Activated T-helper 2 cell treated with anti-CD3 and anti-CD28 coated beads, Interferon-gamma antibody, Interleukin-2, Interleukin-4, amounts not matched to agents 10 μg/mL and 5 μg/mL and 100 μg/mL, durations not matched to agents 14 hours and 24 hours and 36 hours (primary cell): ENCODE measurements at regions not wholly inside any gene's neighbourhood (a gene's known extent, or its start where the extent isn't known, plus 50 kb on each side); places are given as distances from the start of the nearest gene placed in this dataset.
"Not testable (repeated sequence)": the region's sequence is repeated elsewhere in the genome, so short reads cannot be mapped to it uniquely, and the experiment has no call there.

Experiments used
- DNase-seq: peaks from one replicate; pipeline ENCODE4 v3.0.0; 2021; ENCODE audit warnings: low spot score
- H3K27ac Mint-ChIP-seq: one replicate; pipeline ENCODE4 v1.8.0; 2021; ENCODE audit warnings: mixed read lengths
- H3K27me3 Mint-ChIP-seq: one replicate; pipeline ENCODE4 v1.8.0; 2021; ENCODE audit warnings: low read depth, mixed read lengths
- H3K36me3 Mint-ChIP-seq: one replicate; pipeline ENCODE4 v1.8.0; 2021; ENCODE audit warnings: low read depth, mixed read lengths
- H3K4me1 Mint-ChIP-seq: one replicate; pipeline ENCODE4 v1.8.0; 2021; ENCODE audit warnings: low read depth, mixed read lengths
- H3K4me3 Mint-ChIP-seq: one replicate; pipeline ENCODE4 v1.8.0; 2021; ENCODE audit warnings: low read depth, mild to moderate bottlenecking, moderate library complexity, mixed read lengths
- H3K9me3 Mint-ChIP-seq: one replicate; pipeline ENCODE4 v1.8.0; 2021; ENCODE audit warnings: mixed read lengths
- intact Hi-C: fragments of 100-400 bp; cut with micrococcal nuclease; formaldehyde crosslinking; loops from one replicate; pipeline ENCODE4 v1.15.1; 2023

DNA sequence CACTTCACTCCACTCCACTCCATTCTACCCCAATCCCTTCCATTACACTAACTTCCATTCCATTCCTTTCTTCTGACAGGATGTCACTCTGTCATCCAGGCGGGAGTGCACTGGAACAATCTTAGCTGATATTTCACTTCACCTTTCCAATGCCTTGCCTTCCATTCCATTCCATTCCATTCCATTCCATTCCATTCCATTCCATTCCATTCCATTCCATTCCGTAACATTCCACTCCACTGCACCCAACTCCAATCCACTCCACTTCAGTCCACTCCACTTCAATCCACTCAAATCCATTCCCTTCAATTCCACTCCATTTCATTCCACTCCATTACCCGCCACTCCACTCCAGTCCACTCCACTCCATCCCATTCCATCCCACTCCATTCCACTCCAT, 1099.4 kb downstream of the TSPY10 start:
- Mint-ChIP-seq H3K27ac (no peak overlapping the region), H3K4me3 (no peak overlapping the region), H3K9me3 (peaks cover 9% of the 10 kb centered on the region), H3K27me3 (no peaks in the 10 kb centered on the region), H3K4me1 (no peaks in the 10 kb centered on the region), H3K36me3 (peaks cover 1% of the 10 kb centered on the region)
- no peak for DNase-seq
- intact Hi-C loops, result no loop called here

DNA sequence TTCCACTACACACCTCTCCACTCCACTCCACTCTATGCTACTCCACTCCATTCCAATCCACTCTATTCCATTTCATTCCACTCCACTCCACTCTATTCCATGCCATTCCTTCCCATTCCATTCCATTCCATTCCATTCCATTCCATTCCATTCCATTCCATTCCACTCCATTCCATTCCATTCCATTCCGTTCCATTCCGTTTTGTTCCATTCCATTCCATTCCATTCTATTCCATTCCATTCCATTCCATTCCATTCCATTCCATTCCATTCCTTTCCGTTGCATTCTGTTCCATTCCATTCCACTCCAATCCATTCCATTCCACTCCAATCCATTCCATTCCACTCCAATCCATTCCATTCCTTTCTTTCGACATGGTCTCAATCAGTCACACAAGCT, 1121.1 kb downstream of the TSPY10 start:
- H3K4me3 Mint-ChIP-seq, H3K27ac Mint-ChIP-seq, H3K27me3 Mint-ChIP-seq, intact Hi-C loops, DNase-seq, H3K4me1 Mint-ChIP-seq: not testable (repeated sequence)
- H3K9me3 Mint-ChIP-seq, result peaks cover 35% of the 10 kb centered on the region
- peaks cover 13% of the 10 kb centered on the region for H3K36me3 Mint-ChIP-seq

DNA sequence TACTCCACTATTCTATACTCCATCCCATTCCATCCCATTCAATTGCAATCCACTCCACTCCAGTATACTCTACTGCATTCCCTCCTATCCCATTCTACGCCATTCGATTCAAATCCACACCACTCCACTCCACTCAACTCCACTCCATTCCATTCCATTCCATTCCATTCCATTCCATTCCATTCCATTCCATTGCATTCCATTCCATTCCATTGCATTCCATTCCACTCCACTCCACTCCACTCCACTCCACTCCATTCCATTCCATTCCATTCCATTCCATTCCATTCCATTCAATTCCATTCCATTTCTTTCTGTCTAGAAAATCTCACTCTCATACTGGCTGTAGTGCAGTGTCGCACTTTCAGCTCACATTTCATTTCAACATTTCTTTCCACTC, 1129.4 kb downstream of the TSPY10 start:
- H3K27ac Mint-ChIP-seq, intact Hi-C loops, H3K4me3 Mint-ChIP-seq, DNase-seq, H3K27me3 Mint-ChIP-seq, H3K4me1 Mint-ChIP-seq: not testable (repeated sequence)
- Mint-ChIP-seq H3K36me3 (peaks cover 20% of the 10 kb centered on the region), H3K9me3 (peaks cover 63% of the 10 kb centered on the region)

DNA sequence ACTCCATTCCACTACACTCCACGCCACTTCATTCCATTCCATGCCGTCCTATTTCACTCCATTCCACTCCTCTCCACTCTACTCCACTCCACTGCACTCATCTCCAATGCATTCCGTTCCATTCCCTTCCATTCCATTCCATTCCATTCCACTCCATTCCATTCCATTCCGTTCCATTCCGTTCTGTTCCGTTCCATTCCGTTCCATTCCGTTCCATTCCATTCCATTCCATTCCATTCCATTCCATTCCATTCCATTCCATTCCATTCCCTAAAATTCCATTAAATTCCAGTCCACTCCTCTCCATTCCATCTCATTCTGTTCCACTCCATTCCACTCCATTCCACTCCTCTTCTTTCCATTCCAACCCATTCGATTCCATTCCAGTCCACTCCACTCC, 1139.1 kb downstream of the TSPY10 start:
- peaks cover 47% of the 10 kb centered on the region for H3K9me3 Mint-ChIP-seq
- no peaks in the 10 kb centered on the region for H3K27me3 Mint-ChIP-seq
- H3K36me3 Mint-ChIP-seq, result peaks cover 25% of the 10 kb centered on the region
- DNase-seq, result no peak
- intact Hi-C loops, result no loop called here
- H3K27ac Mint-ChIP-seq, result no peak overlapping the region
- no peaks in the 10 kb centered on the region for H3K4me1 Mint-ChIP-seq
- H3K4me3 Mint-ChIP-seq, result no peak overlapping the region

DNA sequence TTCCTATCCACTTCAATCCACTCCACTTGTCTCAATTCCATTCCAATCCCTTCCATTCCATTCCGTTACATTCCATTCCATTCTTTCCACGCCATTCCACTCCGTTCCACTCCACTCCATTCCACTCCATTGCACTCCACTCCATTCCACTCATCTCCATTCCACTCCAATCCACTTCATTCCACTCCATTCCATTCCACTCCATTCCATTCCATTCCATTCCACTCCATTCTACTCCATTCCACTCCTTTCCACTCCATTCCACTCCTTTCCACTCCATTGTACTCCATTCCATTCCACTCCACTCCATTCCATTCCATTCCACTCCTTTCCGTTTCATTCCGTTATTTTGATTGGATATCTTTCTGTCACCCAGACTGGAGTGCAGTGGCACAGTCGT, 1158.7 kb downstream of the TSPY10 start:
- no peaks in the 10 kb centered on the region for H3K27me3 Mint-ChIP-seq
- no peak for DNase-seq
- no peak overlapping the region for H3K4me3 Mint-ChIP-seq
- H3K9me3 Mint-ChIP-seq, result peaks cover 92% of the 10 kb centered on the region
- intact Hi-C loops, result no loop called here
- no peaks in the 10 kb centered on the region for H3K4me1 Mint-ChIP-seq
- H3K27ac Mint-ChIP-seq, result no peak overlapping the region
- H3K36me3 Mint-ChIP-seq, result peaks cover 33% of the 10 kb centered on the region
